Left lung (tissue), 4 donors: ENCODE measurements at regions not wholly inside any gene's neighbourhood (a gene's known extent, or its start where the extent isn't known, plus 50 kb on each side); places are given as distances from the start of the nearest gene placed in this dataset.
A peak's percentile ranks its signal among the peaks of the same experiment; 100 is the strongest.

Experiments
- ATAC-seq: fragments of 200-7000 bp; cut with Tn5 transposase; one replicate; pipeline ENCODE4 v1.9.1; 2020; ENCODE audit warnings: moderate library complexity
- DNase-seq, 4 donors: peaks; one replicate each; pipeline ENCODE4 v3.0.0-alpha.2; 2013 to 2020
- H3K27ac ChIP-seq, 2 donors: fragments of 200-600 bp; sonication (generic) in 1 of 2; one replicate each; pipeline versions ENCODE4 v1.5.0 to v1.8.0; 2020 to 2021
- H3K27me3 ChIP-seq, 2 donors: fragments of 200-600 bp; sonication (generic) in 1 of 2; one replicate each; pipeline versions ENCODE4 v1.5.0 to v1.8.0; 2020 to 2021
- H3K36me3 ChIP-seq, 2 donors: fragments of 200-600 bp; sonication (generic) in 1 of 2; one replicate each; pipeline versions ENCODE4 v1.5.0 to v1.8.0; 2020 to 2021
- H3K4me1 ChIP-seq, 2 donors: fragments of 200-600 bp; one replicate each; pipeline ENCODE4 v1.8.0; 2021
- H3K4me3 ChIP-seq, 2 donors: fragments of 200-600 bp; sonication (generic) in 1 of 2; one replicate each; pipeline versions ENCODE4 v1.5.0 to v1.8.0; 2020 to 2021; ENCODE audit warnings: mild to moderate bottlenecking in 1 of 2
- H3K9me3 ChIP-seq, 2 donors: fragments of 200-600 bp; sonication (generic) in 1 of 2; one replicate each; pipeline versions ENCODE4 v1.5.0 to v1.8.0; 2020 to 2021
- intact Hi-C, 2 donors: fragments of 100-400 bp; cut with DNase I; formaldehyde crosslinking; loops; one replicate each; pipeline versions ENCODE4 v1.11.2 to v1.14.2; 2022
- TF ChIP-seq, protein P1 (sequence below), 2 donors: fragments of 200-600 bp; sonication (generic) in 1 of 2; IDR thresholded peaks; one replicate each; pipeline versions ENCODE4 v1.5.0 to v1.8.0; 2021; ENCODE audit warnings: antibody characterized with exemption in 2 of 2
- donor health status: DM: no; HTN: yes; CAD: no.
- donor health status: DM: no; HTN: no; CAD: no.

DNA sequence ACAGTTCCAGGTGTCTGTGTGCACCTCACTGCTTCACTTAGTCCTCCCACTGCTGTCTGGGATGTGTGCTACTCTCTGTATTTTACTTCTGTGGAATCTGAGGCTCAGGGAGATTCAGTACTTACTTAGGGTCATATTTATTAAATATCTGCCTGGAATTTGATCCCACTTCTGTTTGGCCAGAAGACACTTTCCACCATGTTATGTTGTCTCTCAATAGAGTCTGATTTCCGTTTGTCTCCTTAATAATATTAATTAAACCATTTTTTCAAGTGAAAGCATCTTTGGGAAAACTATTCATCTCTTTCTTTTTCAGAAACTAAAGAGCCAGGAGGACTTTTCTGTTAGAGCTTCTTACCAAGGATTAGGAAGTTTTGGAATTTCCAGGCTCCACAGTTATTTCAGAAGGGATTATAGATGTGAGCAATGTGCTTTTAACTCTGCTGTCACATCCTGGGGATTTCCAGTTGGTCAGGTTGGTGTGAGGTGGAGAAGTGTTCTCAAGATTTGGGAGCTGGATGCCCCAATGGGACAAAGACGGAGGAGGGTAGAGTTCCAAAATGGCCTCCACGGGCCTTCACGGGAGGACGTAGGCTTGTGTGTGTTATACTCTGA lies 156.8 kb upstream of the RALGAPA2 start:
- Histone ChIP-seq H3K27ac (no peak overlapping the region), H3K36me3 (no peaks in the 10 kb centered on the region), H3K27me3 (peaks cover 0 to 32% of the 10 kb centered on the region in 2 donors), H3K9me3 (no peaks in the 10 kb centered on the region), H3K4me1 (no peaks in the 10 kb centered on the region), H3K4me3 (no peak overlapping the region)
- no peak for DNase-seq
- TF ChIP-seq, protein P1, sequence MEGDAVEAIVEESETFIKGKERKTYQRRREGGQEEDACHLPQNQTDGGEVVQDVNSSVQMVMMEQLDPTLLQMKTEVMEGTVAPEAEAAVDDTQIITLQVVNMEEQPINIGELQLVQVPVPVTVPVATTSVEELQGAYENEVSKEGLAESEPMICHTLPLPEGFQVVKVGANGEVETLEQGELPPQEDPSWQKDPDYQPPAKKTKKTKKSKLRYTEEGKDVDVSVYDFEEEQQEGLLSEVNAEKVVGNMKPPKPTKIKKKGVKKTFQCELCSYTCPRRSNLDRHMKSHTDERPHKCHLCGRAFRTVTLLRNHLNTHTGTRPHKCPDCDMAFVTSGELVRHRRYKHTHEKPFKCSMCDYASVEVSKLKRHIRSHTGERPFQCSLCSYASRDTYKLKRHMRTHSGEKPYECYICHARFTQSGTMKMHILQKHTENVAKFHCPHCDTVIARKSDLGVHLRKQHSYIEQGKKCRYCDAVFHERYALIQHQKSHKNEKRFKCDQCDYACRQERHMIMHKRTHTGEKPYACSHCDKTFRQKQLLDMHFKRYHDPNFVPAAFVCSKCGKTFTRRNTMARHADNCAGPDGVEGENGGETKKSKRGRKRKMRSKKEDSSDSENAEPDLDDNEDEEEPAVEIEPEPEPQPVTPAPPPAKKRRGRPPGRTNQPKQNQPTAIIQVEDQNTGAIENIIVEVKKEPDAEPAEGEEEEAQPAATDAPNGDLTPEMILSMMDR (IDR thresholded peaks at IDR 0.05): no peak
- no peak for ATAC-seq
- intact Hi-C loops: no loop called here

DNA sequence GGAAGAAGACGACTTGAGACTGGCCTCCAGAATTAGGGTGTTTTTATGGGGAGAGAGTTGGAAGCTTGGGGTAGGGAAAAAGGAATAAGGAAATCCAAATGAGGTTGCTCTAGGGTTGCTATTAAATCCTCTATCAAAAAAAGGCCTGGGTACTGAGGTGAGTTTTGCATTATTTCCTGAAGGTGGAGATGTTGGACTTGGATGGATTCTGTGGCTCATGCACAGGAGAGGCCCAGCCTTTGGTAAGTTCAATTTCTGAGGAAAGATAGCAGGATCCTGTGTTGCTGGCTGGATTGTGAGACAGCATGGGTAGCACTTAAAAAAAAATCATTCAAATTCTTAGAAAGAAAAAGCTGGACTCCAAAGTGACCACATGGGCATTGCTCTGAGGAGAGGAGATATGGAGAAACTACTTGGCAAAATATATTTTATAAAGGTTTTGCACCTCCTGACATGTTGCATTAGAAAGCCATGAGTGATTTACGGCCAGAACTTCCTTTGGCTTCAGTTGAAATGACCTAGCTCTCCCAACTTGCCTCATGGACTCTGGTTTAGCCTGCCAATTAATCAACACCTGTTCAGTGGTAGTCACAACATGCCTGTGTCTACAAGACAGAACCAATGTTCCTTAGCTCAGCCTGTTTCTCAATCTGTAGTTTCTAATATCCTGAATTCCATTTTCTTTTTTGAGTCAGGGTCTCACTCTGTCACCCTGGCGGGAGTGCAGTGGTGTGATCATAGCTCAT lies 152.1 kb upstream of the RALGAPA2 start:
- Histone ChIP-seq H3K27me3 (peaks cover 0 to 8% of the 10 kb centered on the region in 2 donors), H3K36me3 (no peaks in the 10 kb centered on the region), H3K4me3 (no peak overlapping the region), H3K4me1 (peaks cover 0 to 4% of the 10 kb centered on the region in 2 donors), H3K27ac (no peak overlapping the region), H3K9me3 (no peaks in the 10 kb centered on the region)
- TF ChIP-seq, protein P1 (IDR thresholded peaks at IDR 0.05): no peak
- peak in 2 of 4 donors; percentile 16 to 42 for DNase-seq
- intact Hi-C loops: no loop called here
- ATAC-seq: no peak

DNA sequence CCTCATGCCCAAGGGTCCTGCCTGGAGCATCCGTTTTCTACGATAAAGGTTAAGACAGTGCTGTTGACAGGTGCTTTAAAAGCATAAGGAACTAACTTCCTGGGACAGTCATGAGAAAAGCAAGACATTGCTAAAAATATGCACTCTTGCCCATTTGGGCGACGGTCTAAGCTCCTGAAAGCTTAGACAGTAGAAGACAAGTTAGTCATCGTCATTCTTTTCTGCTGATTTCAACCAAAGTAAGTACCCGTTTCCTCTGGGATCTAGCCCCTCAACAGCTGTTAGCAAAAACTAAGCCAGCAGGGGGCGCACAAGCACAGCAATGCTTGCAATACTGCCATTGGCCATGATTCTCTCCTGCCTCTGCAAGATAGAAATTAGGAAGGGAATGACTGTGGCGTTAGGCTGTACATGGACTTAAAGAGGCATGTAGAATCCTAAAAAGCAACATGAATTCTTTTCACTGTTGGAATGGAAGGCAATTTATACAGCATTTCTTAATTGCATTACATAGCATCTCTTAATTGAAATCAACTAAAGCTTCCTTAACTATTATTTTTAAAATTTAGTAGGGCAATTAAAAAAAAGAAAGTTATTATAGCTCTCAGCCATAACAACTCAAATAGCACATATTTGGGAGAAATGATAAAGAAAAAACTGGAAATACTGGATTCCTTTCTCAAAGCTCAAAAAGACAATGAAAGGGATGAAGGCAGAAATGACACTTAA lies 147.8 kb upstream of the RALGAPA2 start:
- H3K9me3 ChIP-seq: no peaks in the 10 kb centered on the region
- H3K4me3 ChIP-seq: no peak overlapping the region
- H3K36me3 ChIP-seq: no peaks in the 10 kb centered on the region
- H3K27ac ChIP-seq: no peak overlapping the region
- TF ChIP-seq, protein P1 (IDR thresholded peaks at IDR 0.05): peak; percentile 95 to 96
- intact Hi-C loops: no loop called here
- H3K27me3 ChIP-seq: peaks cover 0 to 4% of the 10 kb centered on the region in 2 donors
- ATAC-seq (peak; percentile 96), DNase-seq (peak; percentile 78 to 92 (median 85))
- H3K4me1 ChIP-seq: peaks cover 0 to 4% of the 10 kb centered on the region in 2 donors

DNA sequence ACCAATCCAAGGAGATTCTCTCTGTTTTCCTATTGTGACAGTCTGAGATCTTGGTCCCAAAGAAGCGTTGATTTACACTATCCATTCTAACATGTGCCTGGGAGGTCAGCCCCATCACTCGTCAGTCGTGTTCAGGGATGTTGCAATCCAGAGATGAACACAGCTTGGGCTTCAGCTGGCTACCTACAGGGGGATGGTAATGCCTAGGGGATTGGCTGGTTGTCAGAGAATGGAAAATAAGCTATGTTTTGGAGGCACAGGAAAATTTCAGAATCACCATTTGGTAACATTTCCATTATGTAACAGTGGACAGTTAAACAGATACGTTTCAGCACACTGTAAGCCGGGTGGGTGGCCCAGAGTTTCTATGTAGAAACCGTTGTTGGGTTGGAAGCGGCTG lies 147.1 kb upstream of the RALGAPA2 start:
- Histone ChIP-seq H3K36me3 (no peaks in the 10 kb centered on the region), H3K27ac (no peak overlapping the region), H3K9me3 (no peaks in the 10 kb centered on the region), H3K27me3 (peaks cover 0 to 4% of the 10 kb centered on the region in 2 donors), H3K4me1 (peaks cover 0 to 4% of the 10 kb centered on the region in 2 donors), H3K4me3 (no peak overlapping the region)
- no peak for ATAC-seq
- intact Hi-C loops: no loop called here
- no peak for DNase-seq
- TF ChIP-seq, protein P1 (IDR thresholded peaks at IDR 0.05): no peak

DNA sequence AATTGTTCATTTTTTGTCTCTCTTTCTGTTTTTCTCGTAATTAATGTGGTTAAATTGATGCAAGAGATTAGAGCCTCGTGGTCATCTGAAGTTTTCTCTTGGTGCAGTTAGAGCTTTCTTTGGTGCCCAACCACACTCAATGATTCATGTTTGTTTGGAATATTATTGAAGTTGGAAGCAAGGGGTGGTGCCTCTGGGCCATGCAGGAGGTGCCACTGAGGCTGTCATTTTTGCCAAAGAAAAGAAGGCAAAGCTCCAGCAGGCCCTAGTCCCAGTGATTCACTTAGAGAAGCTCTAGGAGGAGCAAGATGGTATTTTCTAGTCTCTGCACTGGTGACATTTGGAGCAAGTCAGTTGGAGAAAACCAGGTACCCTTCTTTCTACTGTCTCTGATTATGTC lies 144.5 kb upstream of the RALGAPA2 start:
- ATAC-seq (no peak), DNase-seq (no peak)
- Histone ChIP-seq H3K4me3 (no peak overlapping the region), H3K27ac (no peak overlapping the region), H3K36me3 (no peaks in the 10 kb centered on the region), H3K4me1 (peaks cover 0 to 4% of the 10 kb centered on the region in 2 donors), H3K9me3 (no peaks in the 10 kb centered on the region), H3K27me3 (peaks cover 0 to 4% of the 10 kb centered on the region in 2 donors)
- intact Hi-C loops: no loop called here
- TF ChIP-seq, protein P1 (IDR thresholded peaks at IDR 0.05): no peak
